ENCODE measurements at regions not wholly inside any gene's neighbourhood (a gene's known extent, or its start where the extent isn't known, plus 50 kb on each side); places are given as distances from the start of the nearest gene placed in this dataset.

DNA sequence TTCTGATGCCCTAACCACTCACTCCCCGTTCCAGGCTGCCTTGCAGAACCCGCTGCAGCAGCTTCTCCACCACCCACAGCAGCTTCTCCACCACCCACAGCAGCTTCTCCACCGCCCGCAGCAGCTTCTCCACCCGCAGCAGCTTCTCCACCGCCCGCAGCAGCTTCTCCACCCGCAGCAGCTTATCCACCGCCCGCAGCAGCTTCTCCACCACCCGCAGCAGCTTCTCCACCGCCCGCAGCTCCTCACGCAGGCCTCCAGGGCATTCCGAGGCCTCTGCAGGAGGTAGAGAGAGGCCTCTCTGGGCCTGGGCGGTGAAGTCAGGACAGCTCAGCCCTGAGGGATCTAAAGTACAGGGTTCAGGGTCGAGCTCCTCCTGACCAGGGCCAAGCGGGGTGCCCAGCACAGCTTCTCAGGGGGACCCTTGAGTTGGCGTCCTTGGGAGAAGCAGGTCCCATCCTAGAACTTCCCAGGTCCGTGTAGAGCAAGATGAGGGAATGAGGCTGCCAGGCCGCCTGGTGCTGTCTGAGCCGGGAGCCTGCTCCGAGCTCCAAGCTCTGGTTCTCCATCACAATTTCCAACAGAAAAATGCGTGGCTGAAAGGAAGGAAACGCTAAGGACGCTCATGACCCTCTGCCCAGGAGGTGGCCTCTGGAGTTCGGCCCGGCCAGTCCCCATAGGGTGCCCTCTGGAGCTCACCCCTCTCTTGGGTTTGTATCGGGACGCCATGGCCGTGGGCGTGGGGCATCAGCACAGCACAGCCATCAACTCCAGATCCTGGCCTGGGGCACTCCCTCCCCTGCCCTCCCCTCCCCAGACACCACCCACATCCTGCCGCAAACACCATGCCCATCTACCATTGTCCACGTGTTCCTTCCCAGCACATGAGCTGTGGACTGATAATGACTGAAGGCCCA lies 528.6 kb downstream of the BRD1 start:
- ChIA-PET POLR2A (no interaction called here), CTCF (ENCODE audit: low intra/inter-chr PET ratio, low total read pairs) (interaction anchor here (1.2 kb wide), 1 partner anchor 252 kb away, joined by 3 read pairs; no protein-coding TSS in a partner anchor)
- H3K4me1 ChIP-seq (ENCODE audit: insufficient read depth, low read length), result no peaks in the 10 kb centered on the region
- intact Hi-C loops (cut with micrococcal nuclease; ENCODE audit: unreplicated experiment), result no loop called here
- no peak overlapping the region for H3K4me3 ChIP-seq (replicated peaks in 1 of 3; ENCODE audit: insufficient read depth in 1 of 3, low read depth in 2 of 3, low read length in 3 of 3)
- H3K4me2 ChIP-seq (ENCODE audit: low read depth, low read length), result no peak overlapping the region
- DNase-seq (ENCODE audit: low spot score), result no peak
- peaks cover 20 to 84% of the 10 kb centered on the region in 2 experiments; a peak in 4 of 5 replicates for H3K27me3 ChIP-seq (ENCODE audit: control insufficient read depth in 1 of 2, insufficient read depth in 2 of 2, low read length in 2 of 2)
- no peaks in the 10 kb centered on the region for H3K9me3 ChIP-seq (ENCODE audit: low read length)
- no peak for FAIRE-seq
- WGBS (ENCODE audit: low lambda C conversion rate), result 9% methylated on average over 21 of the region's 34 CpGs
- no peak for ATAC-seq
- in situ Hi-C loops (cut with HindIII; ENCODE audit: extremely low pct_ligation_motif_present, low pct_unique_long_range_greater_than_20kb), result no loop called here
- H3K27ac ChIP-seq (ENCODE audit: extremely low read length, insufficient read depth, low read length), result no peak overlapping the region
- H3K79me2 ChIP-seq (ENCODE audit: insufficient read depth, low read length), result no peaks in the 10 kb centered on the region
- no TSS peak for BruUV-seq (replicated peaks)
- H4K20me1 ChIP-seq (ENCODE audit: insufficient read depth, low read length), result no peaks in the 10 kb centered on the region
- no peaks in the 10 kb centered on the region for H3K36me3 ChIP-seq (replicated peaks in 1 of 2; ENCODE audit: control insufficient read depth in 1 of 2, insufficient read depth in 2 of 2, low read length in 2 of 2)
- no peak overlapping the region for H2AFZ ChIP-seq (ENCODE audit: low read length)
- H3K9ac ChIP-seq (ENCODE audit: insufficient read depth, low read depth, low read length), result no peak overlapping the region
- no peak for TF ChIP-seq SMAD3 (CRISPR knock-in tag; IDR thresholded peaks at IDR 0.05)
- TF ChIP-seq, protein P1, sequence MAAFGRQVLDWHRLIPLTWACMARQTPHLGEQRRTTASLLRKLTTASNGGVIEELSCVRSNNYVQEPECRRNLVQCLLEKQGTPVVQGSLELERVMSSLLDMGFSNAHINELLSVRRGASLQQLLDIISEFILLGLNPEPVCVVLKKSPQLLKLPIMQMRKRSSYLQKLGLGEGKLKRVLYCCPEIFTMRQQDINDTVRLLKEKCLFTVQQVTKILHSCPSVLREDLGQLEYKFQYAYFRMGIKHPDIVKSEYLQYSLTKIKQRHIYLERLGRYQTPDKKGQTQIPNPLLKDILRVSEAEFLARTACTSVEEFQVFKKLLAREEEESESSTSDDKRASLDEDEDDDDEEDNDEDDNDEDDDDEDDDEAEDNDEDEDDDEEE (CRISPR knock-in tag; IDR thresholded peaks at IDR 0.05), result no peak
- TF ChIP-seq, protein P2, sequence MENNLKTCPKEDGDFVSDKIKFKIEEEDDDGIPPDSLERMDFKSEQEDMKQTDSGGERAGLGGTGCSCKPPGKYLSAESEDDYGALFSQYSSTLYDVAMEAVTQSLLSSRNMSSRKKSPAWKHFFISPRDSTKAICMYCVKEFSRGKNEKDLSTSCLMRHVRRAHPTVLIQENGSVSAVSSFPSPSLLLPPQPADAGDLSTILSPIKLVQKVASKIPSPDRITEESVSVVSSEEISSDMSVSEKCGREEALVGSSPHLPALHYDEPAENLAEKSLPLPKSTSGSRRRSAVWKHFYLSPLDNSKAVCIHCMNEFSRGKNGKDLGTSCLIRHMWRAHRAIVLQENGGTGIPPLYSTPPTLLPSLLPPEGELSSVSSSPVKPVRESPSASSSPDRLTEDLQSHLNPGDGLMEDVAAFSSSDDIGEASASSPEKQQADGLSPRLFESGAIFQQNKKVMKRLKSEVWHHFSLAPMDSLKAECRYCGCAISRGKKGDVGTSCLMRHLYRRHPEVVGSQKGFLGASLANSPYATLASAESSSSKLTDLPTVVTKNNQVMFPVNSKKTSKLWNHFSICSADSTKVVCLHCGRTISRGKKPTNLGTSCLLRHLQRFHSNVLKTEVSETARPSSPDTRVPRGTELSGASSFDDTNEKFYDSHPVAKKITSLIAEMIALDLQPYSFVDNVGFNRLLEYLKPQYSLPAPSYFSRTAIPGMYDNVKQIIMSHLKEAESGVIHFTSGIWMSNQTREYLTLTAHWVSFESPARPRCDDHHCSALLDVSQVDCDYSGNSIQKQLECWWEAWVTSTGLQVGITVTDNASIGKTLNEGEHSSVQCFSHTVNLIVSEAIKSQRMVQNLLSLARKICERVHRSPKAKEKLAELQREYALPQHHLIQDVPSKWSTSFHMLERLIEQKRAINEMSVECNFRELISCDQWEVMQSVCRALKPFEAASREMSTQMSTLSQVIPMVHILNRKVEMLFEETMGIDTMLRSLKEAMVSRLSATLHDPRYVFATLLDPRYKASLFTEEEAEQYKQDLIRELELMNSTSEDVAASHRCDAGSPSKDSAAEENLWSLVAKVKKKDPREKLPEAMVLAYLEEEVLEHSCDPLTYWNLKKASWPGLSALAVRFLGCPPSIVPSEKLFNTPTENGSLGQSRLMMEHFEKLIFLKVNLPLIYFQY (CRISPR knock-in tag; IDR thresholded peaks at IDR 0.05; ENCODE audit: borderline replicate concordance), result no peak
- no peak for TF ChIP-seq ZBTB20 (CRISPR knock-in tag; IDR thresholded peaks at IDR 0.05; ENCODE audit: borderline replicate concordance, low read depth)
- no peak for TF ChIP-seq HMG20B (CRISPR knock-in tag; conservative IDR thresholded peaks at IDR 0.05)
- TF ChIP-seq ISX (CRISPR knock-in tag; conservative IDR thresholded peaks at IDR 0.05), result no peak
- TF ChIP-seq MBNL3 (CRISPR knock-in tag; conservative IDR thresholded peaks at IDR 0.05), result no peak
- TF ChIP-seq RFX5 (IDR thresholded peaks at IDR 0.05; ENCODE audit: low read depth, low read length), result no peak
- TF ChIP-seq, protein P3, sequence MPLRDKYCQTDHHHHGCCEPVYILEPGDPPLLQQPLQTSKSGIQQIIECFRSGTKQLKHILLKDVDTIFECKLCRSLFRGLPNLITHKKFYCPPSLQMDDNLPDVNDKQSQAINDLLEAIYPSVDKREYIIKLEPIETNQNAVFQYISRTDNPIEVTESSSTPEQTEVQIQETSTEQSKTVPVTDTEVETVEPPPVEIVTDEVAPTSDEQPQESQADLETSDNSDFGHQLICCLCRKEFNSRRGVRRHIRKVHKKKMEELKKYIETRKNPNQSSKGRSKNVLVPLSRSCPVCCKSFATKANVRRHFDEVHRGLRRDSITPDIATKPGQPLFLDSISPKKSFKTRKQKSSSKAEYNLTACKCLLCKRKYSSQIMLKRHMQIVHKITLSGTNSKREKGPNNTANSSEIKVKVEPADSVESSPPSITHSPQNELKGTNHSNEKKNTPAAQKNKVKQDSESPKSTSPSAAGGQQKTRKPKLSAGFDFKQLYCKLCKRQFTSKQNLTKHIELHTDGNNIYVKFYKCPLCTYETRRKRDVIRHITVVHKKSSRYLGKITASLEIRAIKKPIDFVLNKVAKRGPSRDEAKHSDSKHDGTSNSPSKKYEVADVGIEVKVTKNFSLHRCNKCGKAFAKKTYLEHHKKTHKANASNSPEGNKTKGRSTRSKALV (CRISPR knock-in tag; IDR thresholded peaks at IDR 0.05), result no peak
- no peak for TF ChIP-seq PAX8 (CRISPR knock-in tag; IDR thresholded peaks at IDR 0.05; ENCODE audit: borderline replicate concordance)
- no peak for TF ChIP-seq SYNCRIP (IDR thresholded peaks at IDR 0.05; ENCODE audit: insufficient read depth, low read depth, low read length)
- TF ChIP-seq MTF2 (CRISPR knock-in tag; IDR thresholded peaks at IDR 0.05; ENCODE audit: borderline replicate concordance), result no peak
- no peak for TF ChIP-seq SOX13 (IDR thresholded peaks at IDR 0.05)
- no peak for TF ChIP-seq SOX13 (CRISPR knock-in tag; conservative IDR thresholded peaks at IDR 0.05 in 1 of 2, IDR thresholded peaks at IDR 0.05 in 1 of 2)
- TF ChIP-seq, protein P4, sequence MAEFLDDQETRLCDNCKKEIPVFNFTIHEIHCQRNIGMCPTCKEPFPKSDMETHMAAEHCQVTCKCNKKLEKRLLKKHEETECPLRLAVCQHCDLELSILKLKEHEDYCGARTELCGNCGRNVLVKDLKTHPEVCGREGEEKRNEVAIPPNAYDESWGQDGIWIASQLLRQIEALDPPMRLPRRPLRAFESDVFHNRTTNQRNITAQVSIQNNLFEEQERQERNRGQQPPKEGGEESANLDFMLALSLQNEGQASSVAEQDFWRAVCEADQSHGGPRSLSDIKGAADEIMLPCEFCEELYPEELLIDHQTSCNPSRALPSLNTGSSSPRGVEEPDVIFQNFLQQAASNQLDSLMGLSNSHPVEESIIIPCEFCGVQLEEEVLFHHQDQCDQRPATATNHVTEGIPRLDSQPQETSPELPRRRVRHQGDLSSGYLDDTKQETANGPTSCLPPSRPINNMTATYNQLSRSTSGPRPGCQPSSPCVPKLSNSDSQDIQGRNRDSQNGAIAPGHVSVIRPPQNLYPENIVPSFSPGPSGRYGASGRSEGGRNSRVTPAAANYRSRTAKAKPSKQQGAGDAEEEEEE (CRISPR knock-in tag; IDR thresholded peaks at IDR 0.05; ENCODE audit: borderline replicate concordance), result no peak

All from HepG2 (cell line).